ENCODE measurements at regions not wholly inside any gene's neighbourhood (a gene's known extent, or its start where the extent isn't known, plus 50 kb on each side); places are given as distances from the start of the nearest gene placed in this dataset.

DNA sequence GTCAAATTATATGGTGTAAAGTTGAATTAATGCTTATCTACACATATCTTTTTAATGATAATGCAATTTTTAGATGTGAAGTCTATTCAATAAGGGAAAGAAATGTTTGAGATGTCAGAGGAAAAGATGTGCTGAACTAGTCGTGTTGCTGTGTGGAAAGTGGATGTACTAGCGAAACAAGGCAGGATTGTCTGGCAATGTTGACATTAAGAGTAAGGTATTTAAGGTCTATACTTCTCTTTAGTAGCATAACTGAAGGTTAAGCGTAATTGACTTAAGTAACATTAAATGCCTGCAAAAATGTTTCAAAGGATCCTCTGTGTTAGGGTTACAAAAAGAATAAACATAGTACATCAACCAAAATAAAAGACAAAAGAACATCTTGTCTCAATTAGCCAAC is 787.3 kb upstream of the KLHL1 start:
- TF ChIP-seq, protein P1, sequence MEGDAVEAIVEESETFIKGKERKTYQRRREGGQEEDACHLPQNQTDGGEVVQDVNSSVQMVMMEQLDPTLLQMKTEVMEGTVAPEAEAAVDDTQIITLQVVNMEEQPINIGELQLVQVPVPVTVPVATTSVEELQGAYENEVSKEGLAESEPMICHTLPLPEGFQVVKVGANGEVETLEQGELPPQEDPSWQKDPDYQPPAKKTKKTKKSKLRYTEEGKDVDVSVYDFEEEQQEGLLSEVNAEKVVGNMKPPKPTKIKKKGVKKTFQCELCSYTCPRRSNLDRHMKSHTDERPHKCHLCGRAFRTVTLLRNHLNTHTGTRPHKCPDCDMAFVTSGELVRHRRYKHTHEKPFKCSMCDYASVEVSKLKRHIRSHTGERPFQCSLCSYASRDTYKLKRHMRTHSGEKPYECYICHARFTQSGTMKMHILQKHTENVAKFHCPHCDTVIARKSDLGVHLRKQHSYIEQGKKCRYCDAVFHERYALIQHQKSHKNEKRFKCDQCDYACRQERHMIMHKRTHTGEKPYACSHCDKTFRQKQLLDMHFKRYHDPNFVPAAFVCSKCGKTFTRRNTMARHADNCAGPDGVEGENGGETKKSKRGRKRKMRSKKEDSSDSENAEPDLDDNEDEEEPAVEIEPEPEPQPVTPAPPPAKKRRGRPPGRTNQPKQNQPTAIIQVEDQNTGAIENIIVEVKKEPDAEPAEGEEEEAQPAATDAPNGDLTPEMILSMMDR (IDR thresholded peaks at IDR 0.05): no peak
- TF ChIP-seq EP300 (IDR thresholded peaks at IDR 0.05): no peak
- no peak for TF ChIP-seq POLR2A (IDR thresholded peaks at IDR 0.05)

Data from tibial nerve (tissue), 4 donors.